Mesenchymal stem cell (in vitro differentiated cells and primary cell): ENCODE measurements at regions not wholly inside any gene's neighbourhood (a gene's known extent, or its start where the extent isn't known, plus 50 kb on each side); places are given as distances from the start of the nearest gene placed in this dataset.

ENCODE experiments used
- DNase-seq: peaks from one replicate; pipeline ENCODE4 v3.0.0-alpha.2; 2013
- H2AFZ ChIP-seq: one replicate; pipeline ENCODE4 v1.6.1; 2013; ENCODE audit warnings: low read depth, mild to moderate bottlenecking, control low read depth, inconsistent platforms, low read length, moderate library complexity
- H2AK5ac ChIP-seq: 2 replicates; pipeline ENCODE4 v1.6.1; 2013; ENCODE audit warnings: low read length, moderate library complexity, mild to moderate bottlenecking, inconsistent platforms; ENCODE audit not compliant: severe bottlenecking
- H2BK120ac ChIP-seq: one replicate; pipeline ENCODE4 v1.6.1; 2013; ENCODE audit warnings: low read depth, mild to moderate bottlenecking, inconsistent platforms, low read length, moderate library complexity
- H2BK12ac ChIP-seq, 2 experiments: one replicate each; pipeline ENCODE4 v1.6.1; 2013; ENCODE audit warnings: inconsistent platforms in 2 of 2, low read length in 2 of 2, mild to moderate bottlenecking in 2 of 2, moderate library complexity in 2 of 2, control low read depth in 1 of 2
- H2BK15ac ChIP-seq: one replicate; pipeline ENCODE4 v1.6.1; 2013; ENCODE audit warnings: mild to moderate bottlenecking, low read depth, inconsistent platforms; ENCODE audit not compliant: poor library complexity, severe bottlenecking
- H2BK5ac ChIP-seq: 2 replicates; pipeline ENCODE4 v1.6.1; 2013; ENCODE audit warnings: low read depth, mild to moderate bottlenecking, low read length, control low read depth, inconsistent platforms; ENCODE audit not compliant: poor library complexity, severe bottlenecking
- H3K14ac ChIP-seq, 2 experiments: one replicate each; pipeline ENCODE4 v1.6.1; 2013; ENCODE audit warnings: inconsistent platforms in 2 of 2, low read length in 2 of 2, control low read depth in 1 of 2, mild to moderate bottlenecking in 1 of 2, moderate library complexity in 1 of 2
- H3K18ac ChIP-seq, 2 experiments: one replicate each; pipeline ENCODE4 v1.6.1; 2013; ENCODE audit warnings: inconsistent platforms in 2 of 2, low read length in 2 of 2, control low read depth in 1 of 2, low read depth in 1 of 2, mild to moderate bottlenecking in 1 of 2
- H3K23ac ChIP-seq, 2 experiments: one replicate each; pipeline ENCODE4 v1.6.1; 2013; ENCODE audit warnings: inconsistent platforms in 2 of 2, low read length in 2 of 2, mild to moderate bottlenecking in 2 of 2, moderate library complexity in 2 of 2, control low read depth in 1 of 2
- H3K27ac ChIP-seq: 2 replicates; pipeline ENCODE4 v1.5.1; 2013; ENCODE audit warnings: mild to moderate bottlenecking, moderate library complexity, low read length, control low read depth, inconsistent platforms; ENCODE audit not compliant: poor library complexity, severe bottlenecking
- H3K27me3 ChIP-seq, 2 experiments: 2 replicates each; pipeline versions ENCODE4 v1.6.1 to v1.7.0; 2013; ENCODE audit warnings: low read length in 2 of 2, mild to moderate bottlenecking in 2 of 2, moderate library complexity in 2 of 2, control low read depth in 1 of 2, inconsistent platforms in 1 of 2; ENCODE audit not compliant: control insufficient read depth in 1 of 2, insufficient read depth in 1 of 2
- H3K36me3 ChIP-seq, 2 experiments: 2 replicates each; pipeline versions ENCODE4 v1.6.1 to v1.7.0; 2013; ENCODE audit warnings: low read length in 2 of 2, control low read depth in 1 of 2, inconsistent platforms in 1 of 2, low read depth in 1 of 2, mild to moderate bottlenecking in 1 of 2; ENCODE audit not compliant: insufficient read depth in 2 of 2, control insufficient read depth in 1 of 2
- H3K4ac ChIP-seq, 2 experiments: one replicate each; pipeline ENCODE4 v1.6.1; 2013; ENCODE audit warnings: inconsistent platforms in 2 of 2, low read length in 2 of 2, mild to moderate bottlenecking in 2 of 2, moderate library complexity in 2 of 2, control low read depth in 1 of 2, low read depth in 1 of 2
- H3K4me1 ChIP-seq: 2 replicates; pipeline ENCODE4 v1.6.1; 2013; ENCODE audit warnings: low read depth, low read length, control low read depth; ENCODE audit not compliant: control insufficient read depth, insufficient read depth
- H3K4me2 ChIP-seq: 2 replicates; pipeline ENCODE4 v1.6.1; 2013; ENCODE audit warnings: low read length, mild to moderate bottlenecking, inconsistent platforms; ENCODE audit not compliant: poor library complexity, severe bottlenecking
- H3K4me3 ChIP-seq, 2 experiments: 2 replicates each; pipeline versions ENCODE4 v1.5.1 to v1.7.0; 2013; ENCODE audit warnings: low read length in 2 of 2, mild to moderate bottlenecking in 2 of 2, control low read depth in 1 of 2, low read depth in 1 of 2; ENCODE audit not compliant: insufficient read depth in 1 of 2
- H3K79me1 ChIP-seq: replicated peaks from 2 replicates; pipeline ENCODE4 v1.6.1; 2013; ENCODE audit warnings: mild to moderate bottlenecking, control low read depth, low read length, inconsistent platforms; ENCODE audit not compliant: poor library complexity, severe bottlenecking
- H3K9ac ChIP-seq: 2 replicates; pipeline ENCODE4 v1.7.0; 2013; ENCODE audit warnings: mild to moderate bottlenecking, low read length, moderate library complexity
- H3K9me3 ChIP-seq: 2 replicates; pipeline ENCODE4 v1.7.0; 2013; ENCODE audit warnings: mild to moderate bottlenecking, low read length; ENCODE audit not compliant: control insufficient read depth
- H4K8ac ChIP-seq: one replicate; pipeline ENCODE4 v1.6.1; 2013; ENCODE audit warnings: inconsistent platforms, mild to moderate bottlenecking, low read length, moderate library complexity
- H4K91ac ChIP-seq: one replicate; pipeline ENCODE4 v1.6.1; 2013; ENCODE audit warnings: mild to moderate bottlenecking, low read length, inconsistent platforms
- WGBS: methylation state at CpG from one replicate; pipeline ENCODE4 v1.1.7; 2013; ENCODE audit warnings: mixed read lengths; 5-methylcytosine and 5-hydroxymethylcytosine counted together

DNA sequence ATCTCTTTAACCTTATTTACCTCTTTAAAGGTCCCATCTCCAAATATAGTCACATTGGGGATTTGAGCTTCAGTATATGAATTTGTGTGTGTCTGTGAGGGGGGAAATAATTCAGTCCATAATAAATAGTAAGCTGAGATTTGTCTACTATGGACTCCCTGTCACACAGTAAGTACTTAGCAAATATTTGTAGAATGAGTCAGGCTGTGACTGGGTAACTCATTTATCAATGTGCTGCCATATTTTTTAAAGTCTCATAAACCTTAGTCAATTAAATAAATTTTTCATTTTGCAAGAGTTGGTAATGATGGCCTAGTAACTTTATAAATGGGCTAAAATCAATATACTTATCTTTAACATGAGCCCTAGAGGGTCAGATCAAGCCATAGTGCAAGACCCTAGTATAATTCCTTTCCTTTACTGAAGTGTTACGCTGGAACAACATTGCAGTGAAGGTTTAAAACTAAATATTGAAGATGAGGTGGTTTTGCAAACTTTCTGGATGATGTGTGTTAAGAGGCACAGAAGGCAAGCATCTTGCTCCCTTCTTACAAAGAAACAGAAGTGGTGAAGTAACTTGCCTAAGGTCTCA lies 305.1 kb downstream of the KCNRG start:
- Histone ChIP-seq H3K4me2 (no peak overlapping the region), H2AK5ac (no peak overlapping the region), H4K91ac (no peak overlapping the region), H2BK120ac (no peak overlapping the region), H2BK15ac (no peak overlapping the region), H3K4me3 (no peak overlapping the region), H3K23ac (no peak overlapping the region), H3K27me3 (no peaks in the 10 kb centered on the region), H2BK12ac (peak overlapping the region in 1 of 2 experiments; percentile 67), H3K14ac (no peak overlapping the region), H4K8ac (no peak overlapping the region), H3K36me3 (no peaks in the 10 kb centered on the region), H3K27ac (peak overlapping the region; percentile 94), H3K4me1 (peaks cover 5% of the 10 kb centered on the region), H2BK5ac (peak overlapping the region; percentile 39), H3K79me1 (no peaks in the 10 kb centered on the region), H3K9me3 (no peaks in the 10 kb centered on the region), H3K4ac (no peak overlapping the region), H3K9ac (no peak overlapping the region), H2AFZ (no peak overlapping the region), H3K18ac (no peak overlapping the region)
- peak; percentile 58 for DNase-seq
- 0% methylated on average over 1 of the region's 1 CpG for WGBS

DNA sequence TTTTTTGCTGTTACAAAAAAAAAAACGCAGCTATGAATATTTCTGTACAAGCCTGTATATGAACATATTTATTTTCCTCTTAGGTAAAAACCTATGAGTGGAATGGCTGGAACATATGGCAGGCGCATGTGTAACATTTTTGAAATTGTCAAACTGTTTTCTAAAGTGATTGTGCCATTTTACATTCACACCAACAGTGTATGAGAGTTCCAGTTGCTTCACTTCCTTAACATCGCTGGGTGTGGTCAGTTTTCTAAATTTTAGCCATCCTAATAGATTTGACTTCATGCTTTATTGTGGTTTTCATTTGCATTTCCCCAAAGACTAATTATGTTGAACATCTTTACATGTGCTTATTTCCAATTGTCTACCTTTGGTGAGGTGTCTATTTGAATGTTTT lies 306.8 kb downstream of the KCNRG start:
- H3K36me3 ChIP-seq: no peaks in the 10 kb centered on the region
- H3K79me1 ChIP-seq: no peaks in the 10 kb centered on the region
- H2AFZ ChIP-seq: no peak overlapping the region
- no peaks in the 10 kb centered on the region for H3K9me3 ChIP-seq
- no peak overlapping the region for H3K23ac ChIP-seq
- H3K14ac ChIP-seq: no peak overlapping the region
- H3K4ac ChIP-seq: no peak overlapping the region
- no peak overlapping the region for H2BK15ac ChIP-seq
- WGBS: 100% methylated on average over 1 of the region's 3 CpGs
- peaks cover 5% of the 10 kb centered on the region for H3K4me1 ChIP-seq
- H3K4me3 ChIP-seq: no peak overlapping the region
- H2AK5ac ChIP-seq: no peak overlapping the region
- H2BK12ac ChIP-seq: no peak overlapping the region
- no peaks in the 10 kb centered on the region for H3K27me3 ChIP-seq
- no peak overlapping the region for H3K18ac ChIP-seq
- H2BK120ac ChIP-seq: no peak overlapping the region
- H3K4me2 ChIP-seq: no peak overlapping the region
- H2BK5ac ChIP-seq: no peak overlapping the region
- no peak for DNase-seq
- no peak overlapping the region for H3K9ac ChIP-seq
- no peak overlapping the region for H3K27ac ChIP-seq
- H4K8ac ChIP-seq: no peak overlapping the region
- H4K91ac ChIP-seq: no peak overlapping the region

DNA sequence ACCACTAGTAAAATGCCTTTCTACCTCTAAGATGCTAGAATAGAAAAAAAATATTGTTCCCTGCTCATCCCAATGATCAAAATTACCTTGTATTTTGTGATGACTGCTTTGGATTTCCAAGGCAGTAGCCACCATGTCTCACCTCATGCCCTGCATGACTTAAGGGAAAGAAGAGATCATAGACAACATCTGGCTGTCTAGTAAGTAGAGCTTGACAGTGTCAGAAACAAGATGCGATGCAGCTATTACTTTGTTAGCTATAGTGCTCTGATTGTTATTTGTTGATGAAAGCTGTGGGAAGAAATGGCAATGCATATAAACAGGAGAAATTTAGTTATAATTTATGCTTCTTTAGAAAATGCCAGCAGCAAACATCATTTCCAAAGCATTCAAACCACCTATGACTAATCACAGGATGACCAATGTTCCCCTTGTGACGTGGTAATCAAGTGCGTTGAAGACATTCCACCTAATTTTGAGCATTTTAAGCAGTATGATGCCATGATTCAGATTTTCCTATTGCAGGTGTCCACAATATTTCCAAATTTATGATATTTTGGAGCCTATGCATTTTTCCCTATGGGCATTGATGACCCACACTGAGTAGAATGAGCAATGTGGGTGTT lies 308.3 kb downstream of the KCNRG start:
- H3K4me3 ChIP-seq: no peak overlapping the region
- H3K4me1 ChIP-seq: peaks cover 5% of the 10 kb centered on the region
- no peaks in the 10 kb centered on the region for H3K36me3 ChIP-seq
- H2BK120ac ChIP-seq: no peak overlapping the region
- H2BK15ac ChIP-seq: no peak overlapping the region
- no peak overlapping the region for H2BK12ac ChIP-seq
- no peaks in the 10 kb centered on the region for H3K9me3 ChIP-seq
- no peak overlapping the region for H2AFZ ChIP-seq
- H3K27ac ChIP-seq: no peak overlapping the region
- H4K91ac ChIP-seq: no peak overlapping the region
- no peak overlapping the region for H3K4ac ChIP-seq
- no peaks in the 10 kb centered on the region for H3K27me3 ChIP-seq
- WGBS: 0% methylated on average over 2 of the region's 3 CpGs
- no peaks in the 10 kb centered on the region for H3K79me1 ChIP-seq
- no peak overlapping the region for H3K14ac ChIP-seq
- DNase-seq: peak; percentile 83
- H3K23ac ChIP-seq: no peak overlapping the region
- no peak overlapping the region for H2BK5ac ChIP-seq
- no peak overlapping the region for H3K4me2 ChIP-seq
- no peak overlapping the region for H4K8ac ChIP-seq
- peak overlapping the region; percentile 46 for H3K9ac ChIP-seq
- H3K18ac ChIP-seq: no peak overlapping the region
- H2AK5ac ChIP-seq: no peak overlapping the region

DNA sequence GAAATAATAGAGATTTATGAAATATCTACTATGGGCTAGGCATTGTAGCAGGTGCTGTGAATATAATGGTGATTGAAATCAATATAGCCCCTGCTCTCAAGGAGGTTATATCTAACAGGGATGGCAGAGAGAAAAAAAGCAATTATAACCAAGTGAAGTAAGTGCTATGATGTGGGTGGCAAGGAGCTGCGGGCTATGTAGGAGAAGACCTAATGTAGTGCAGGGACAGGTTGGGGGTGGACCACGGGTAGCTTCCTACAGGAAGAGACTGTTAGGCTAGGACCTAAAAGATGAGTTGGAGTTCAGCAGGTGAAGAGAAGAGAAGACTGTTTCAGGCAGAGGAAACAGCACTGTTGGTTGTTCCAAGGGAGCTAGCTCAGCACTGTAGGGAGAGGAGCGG lies 311.0 kb downstream of the KCNRG start:
- Histone ChIP-seq H3K18ac (peak overlapping the region in 1 of 2 experiments; percentile 54), H3K27ac (no peak overlapping the region), H2BK5ac (no peak overlapping the region), H3K4ac (no peak overlapping the region), H4K8ac (peak overlapping the region; percentile 13), H2BK15ac (no peak overlapping the region), H4K91ac (peak overlapping the region; percentile 39), H3K4me1 (no peaks in the 10 kb centered on the region), H3K27me3 (no peaks in the 10 kb centered on the region), H3K36me3 (no peaks in the 10 kb centered on the region), H2BK12ac (no peak overlapping the region), H3K4me3 (no peak overlapping the region), H3K9me3 (no peaks in the 10 kb centered on the region), H2BK120ac (no peak overlapping the region), H3K9ac (peak overlapping the region; percentile 28), H3K4me2 (no peak overlapping the region), H3K23ac (no peak overlapping the region), H2AFZ (no peak overlapping the region), H3K79me1 (no peaks in the 10 kb centered on the region), H2AK5ac (no peak overlapping the region), H3K14ac (no peak overlapping the region)
- no peak for DNase-seq
- 89% methylated on average over 3 of the region's 3 CpGs for WGBS
